Glomerular visceral epithelial cell (primary cell): ENCODE measurements at regions not wholly inside any gene's neighbourhood (a gene's known extent, or its start where the extent isn't known, plus 50 kb on each side); places are given as distances from the start of the nearest gene placed in this dataset.
"Not testable (repeated sequence)": the region's sequence is repeated elsewhere in the genome, so short reads cannot be mapped to it uniquely, and the experiment has no call there.

Experiments used
- DNase-seq: peaks from one replicate; pipeline ENCODE4 v3.0.0-alpha.2; 2016; ENCODE audit errors: extremely low spot score

DNA sequence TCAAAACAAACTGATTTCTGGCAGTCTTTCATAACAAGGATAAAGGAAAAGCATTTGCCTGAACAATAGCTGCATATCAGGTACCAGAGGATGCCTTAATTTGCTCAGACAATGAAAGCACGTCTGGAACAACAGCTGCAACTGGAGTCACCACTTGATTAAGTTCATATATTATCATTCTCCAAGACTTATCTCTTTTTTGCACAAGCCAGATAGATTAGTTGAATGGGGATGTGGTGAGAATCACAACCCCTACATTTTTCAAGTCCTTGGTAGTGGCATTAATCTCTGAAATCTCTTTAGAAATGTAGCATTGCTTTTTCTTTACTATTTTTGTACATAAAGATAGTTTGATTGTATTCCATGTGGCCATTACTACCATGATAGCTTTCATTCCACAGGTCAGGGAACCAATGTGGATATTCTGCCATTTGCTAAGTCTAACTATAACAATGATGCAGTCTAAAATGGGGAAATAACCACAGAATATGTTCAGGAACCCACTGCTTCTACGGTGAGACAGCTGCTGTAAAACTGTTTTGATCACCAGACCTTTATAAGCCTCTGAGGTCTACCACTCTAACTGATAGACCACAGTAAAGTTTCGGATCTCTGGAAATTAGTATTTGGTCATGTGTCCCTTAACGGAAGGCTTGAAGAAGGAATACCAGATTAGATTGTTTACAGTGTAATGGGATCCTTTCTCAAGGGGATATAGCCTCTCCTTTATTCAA, 1176.2 kb downstream of the DNAJB9 start:
- no peak for DNase-seq

DNA sequence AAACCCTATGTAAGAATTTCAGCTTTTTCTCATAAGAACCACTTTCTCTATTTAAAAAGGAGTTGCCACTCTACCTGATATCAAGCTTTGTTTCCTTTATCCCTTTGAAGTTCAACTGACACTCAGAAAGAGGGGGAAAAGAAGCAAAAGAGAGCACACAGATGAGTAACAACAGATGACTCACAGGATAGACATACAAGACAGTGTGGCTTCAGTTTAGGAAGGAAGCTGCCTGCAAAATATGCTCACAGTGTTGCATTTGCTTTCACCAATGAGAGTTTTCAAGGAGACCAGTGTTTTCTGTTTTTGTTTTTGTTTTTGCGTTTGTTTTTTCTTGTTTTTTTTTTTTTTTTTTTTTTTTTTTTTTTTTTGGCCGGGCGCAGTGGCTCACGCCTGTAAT, 1181.6 kb downstream of the DNAJB9 start:
- DNase-seq = peak; percentile 36

DNA sequence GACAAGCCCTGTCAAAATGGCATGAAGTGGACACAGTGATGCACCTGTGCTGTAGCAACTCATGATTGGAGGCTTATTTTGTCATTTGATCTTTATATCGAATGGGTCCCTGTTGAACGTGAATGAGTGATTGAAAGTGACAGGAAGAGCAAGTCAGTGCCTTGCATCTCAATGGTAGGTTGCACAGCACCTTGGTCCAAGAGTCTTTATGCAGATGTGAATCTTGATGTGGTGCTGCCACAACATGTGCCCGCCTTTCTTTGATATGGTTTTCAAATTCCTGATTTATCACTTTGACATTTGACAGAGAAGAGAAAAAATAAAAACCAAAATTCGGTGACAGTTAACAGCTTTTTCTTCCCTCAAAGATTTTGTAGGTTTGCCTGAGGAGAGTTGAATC, 1182.4 kb downstream of the DNAJB9 start:
- no peak for DNase-seq

- no peak for DNase-seq
Measured at GRCh38 chr7:109757713-109758112, 1188.0 kb downstream of the DNAJB9 start.

DNA sequence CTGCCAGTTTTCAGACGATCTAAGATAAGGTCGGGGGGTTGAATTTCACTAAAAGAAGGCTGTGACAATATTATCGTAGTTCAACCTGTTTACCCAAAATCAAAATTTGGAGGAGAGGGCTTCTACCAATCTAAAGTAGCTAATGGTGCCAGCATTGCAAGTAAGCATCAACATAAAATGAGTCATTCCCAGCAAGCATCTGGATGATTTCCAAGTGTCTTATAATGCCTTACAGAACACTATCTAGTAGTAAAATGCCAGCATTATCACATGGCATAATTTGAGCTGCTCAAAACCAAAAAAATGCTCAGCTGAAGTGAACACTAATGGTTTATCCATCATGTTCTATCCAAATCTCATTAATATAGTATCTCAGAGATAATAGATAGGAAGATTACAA, 1193.9 kb downstream of the DNAJB9 start:
- DNase-seq = peak; percentile 2

DNA sequence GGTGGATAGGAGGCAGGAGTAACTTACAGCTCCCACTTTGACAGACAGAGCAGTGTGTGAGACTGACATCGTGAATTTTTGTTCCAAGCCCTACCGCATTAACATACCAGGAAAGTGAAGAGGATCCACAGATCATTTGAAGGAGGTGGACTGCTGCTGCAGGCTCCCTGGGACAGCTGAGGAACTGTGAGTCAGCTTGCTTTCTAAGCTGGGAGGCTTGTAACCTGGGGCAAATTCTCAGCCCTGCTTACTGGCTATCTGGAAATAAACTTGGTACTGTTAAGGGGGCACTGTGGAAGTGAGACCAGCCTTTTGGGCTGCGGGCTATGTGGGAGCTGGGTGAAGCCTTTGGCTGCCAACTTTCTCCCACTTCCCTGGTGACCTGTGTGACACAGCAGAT, 1202.5 kb downstream of the DNAJB9 start:
- no peak for DNase-seq

DNA sequence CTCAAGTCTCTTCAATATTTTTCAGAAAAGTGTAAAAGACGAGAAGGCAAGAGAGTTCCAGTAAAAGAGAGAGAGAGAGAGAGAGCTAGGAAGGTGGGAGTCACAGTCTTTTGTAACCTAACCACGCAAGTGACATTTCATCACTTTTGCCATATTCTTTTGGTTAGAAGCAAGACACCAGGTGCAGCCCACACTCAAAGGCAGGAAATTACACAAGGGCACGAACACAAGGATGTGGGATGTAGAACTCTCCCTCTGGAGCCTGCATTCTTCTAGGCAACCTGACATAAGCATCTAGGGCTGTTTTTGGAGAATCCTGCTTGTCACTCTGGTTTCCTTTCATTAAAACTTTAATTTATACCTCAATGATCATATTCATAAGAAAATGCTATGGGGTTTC, 1213.1 kb downstream of the DNAJB9 start:
- no peak for DNase-seq

- no peak for DNase-seq
Measured at GRCh38 chr7:109806548-109806947, 1236.9 kb downstream of the DNAJB9 start.

GRCh38 chr7:109821156-109821555, 1251.5 kb downstream of the DNAJB9 start:
- DNase-seq = peak; percentile 27

- no peak for DNase-seq
Measured at GRCh38 chr7:109834851-109835250, 1256.1 kb upstream of the LRRN3 start.

DNA sequence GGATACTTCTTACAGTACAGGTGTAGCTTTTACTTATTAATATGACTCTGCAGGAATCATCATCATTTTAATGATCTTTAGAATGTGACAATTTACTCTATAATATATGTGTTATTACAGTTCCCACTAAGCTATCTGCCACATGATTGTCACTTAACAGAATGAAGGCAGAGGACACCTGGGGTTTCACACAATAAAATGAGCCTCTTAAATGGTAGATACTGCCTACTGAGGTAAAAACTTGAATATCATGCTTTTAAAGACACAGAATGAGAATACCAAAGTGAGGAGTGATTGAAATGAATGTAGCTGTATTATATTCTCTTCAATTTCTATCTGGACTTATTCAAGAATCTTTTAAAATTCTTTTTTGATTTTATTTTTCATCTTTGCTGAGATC, 1255.3 kb upstream of the LRRN3 start:
- DNase-seq = no peak

- no peak for DNase-seq
Measured at GRCh38 chr7:109836016-109836415, 1254.9 kb upstream of the LRRN3 start.

DNA sequence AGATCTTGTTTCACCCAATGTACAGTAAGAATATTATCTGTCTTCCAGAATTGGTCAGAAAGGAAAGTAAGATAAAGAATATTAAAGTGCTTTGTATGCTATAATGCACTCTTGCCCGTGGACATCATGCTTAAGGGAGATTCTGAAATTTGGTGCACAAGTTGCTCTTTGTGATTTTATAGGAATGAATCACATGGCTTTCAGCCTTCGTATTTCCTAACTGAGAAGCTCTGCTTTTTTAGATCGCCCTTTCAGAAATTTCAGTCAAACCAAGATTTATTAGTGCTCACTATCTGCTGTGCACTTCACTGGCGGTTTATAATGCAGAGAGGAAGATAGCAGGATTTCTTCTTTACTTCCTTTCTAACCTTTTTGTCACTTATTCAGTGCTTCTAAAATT, 1248.5 kb upstream of the LRRN3 start:
- DNase-seq = no peak

- peak; percentile 18 for DNase-seq
Measured at GRCh38 chr7:109844362-109844761, 1246.6 kb upstream of the LRRN3 start.

DNA sequence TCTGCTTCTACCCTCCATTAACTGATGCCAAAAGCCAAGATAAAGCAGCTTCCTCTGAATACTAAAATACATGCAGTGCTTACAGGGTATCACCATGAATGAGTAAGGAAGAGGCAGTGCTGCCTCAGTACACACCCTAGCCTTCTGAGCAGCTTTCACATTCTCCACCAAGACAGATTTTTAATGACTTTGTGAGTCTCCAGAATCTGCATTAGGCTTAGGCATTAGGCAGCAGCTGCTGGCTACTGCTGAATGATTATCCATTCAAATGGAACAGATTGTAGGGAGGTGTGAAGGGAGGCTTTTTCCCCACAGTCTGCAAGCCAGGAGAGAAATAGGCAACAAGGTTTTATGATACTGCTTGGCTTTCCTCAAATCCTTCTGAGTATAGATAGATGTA, 1226.7 kb upstream of the LRRN3 start:
- DNase-seq = no peak

- no peak for DNase-seq
Measured at GRCh38 chr7:109868215-109868860, 1222.6 kb upstream of the LRRN3 start.

DNA sequence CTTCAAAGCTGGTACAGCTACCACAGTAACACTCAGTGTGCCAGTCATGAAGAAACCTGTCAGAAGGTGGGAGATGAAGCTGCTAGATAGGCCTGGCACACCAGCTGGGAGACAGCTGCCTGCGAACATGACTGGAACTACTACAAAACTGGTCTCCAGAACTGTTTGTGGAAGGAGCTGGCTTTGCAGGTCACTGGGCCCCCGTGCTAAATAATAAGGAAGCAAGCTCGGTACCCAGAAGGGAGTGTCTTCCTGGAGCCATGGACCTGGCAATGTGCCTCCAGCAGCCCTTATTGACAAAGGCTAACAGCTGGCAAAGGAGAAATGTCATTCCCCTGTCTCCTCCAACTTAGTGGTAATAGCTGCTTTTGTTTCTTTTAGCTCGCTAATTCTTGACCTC, 1217.6 kb upstream of the LRRN3 start:
- no peak for DNase-seq

DNA sequence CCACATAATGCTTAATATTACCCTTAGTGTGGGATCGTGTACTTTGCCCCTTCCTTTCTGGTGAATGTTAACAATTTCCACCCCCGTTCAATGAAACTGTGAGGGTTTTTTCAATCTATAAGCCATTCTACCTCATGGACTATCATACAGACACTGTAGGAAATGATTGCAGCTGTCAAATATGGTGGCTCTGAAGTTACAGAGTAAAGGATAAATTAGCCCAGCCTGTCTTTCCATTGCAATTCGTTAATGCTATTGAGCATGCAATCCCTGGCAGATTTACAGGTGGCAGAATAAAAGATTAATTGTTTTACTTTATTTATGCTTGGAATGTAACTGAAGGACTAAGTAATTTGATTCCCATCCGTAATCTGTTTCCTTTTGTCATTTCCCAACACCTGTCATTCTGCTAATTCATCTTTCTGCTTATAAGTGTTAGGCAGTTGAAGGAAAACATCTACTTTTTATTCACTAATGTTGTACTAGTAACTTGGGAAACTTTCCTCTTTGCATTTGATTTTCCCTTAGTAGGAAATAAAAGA, 1211.6 kb upstream of the LRRN3 start:
- DNase-seq = no peak

GRCh38 chr7:109890622-109891021, 1200.3 kb upstream of the LRRN3 start:
- DNase-seq = no peak

GRCh38 chr7:109893231-109893630, 1197.7 kb upstream of the LRRN3 start:
- DNase-seq = no peak

- no peak for DNase-seq
Measured at GRCh38 chr7:109895536-109895935, 1195.4 kb upstream of the LRRN3 start.

GRCh38 chr7:109901926-109902325, 1189.0 kb upstream of the LRRN3 start:
- no peak for DNase-seq

GRCh38 chr7:109905368-109906065, 1185.4 kb upstream of the LRRN3 start:
- DNase-seq = not testable (repeated sequence)
